GM19351 (cell line): ENCODE measurements at regions not wholly inside any gene's neighbourhood (a gene's known extent, or its start where the extent isn't known, plus 50 kb on each side); places are given as distances from the start of the nearest gene placed in this dataset.
"Not testable (repeated sequence)": the region's sequence is repeated elsewhere in the genome, so short reads cannot be mapped to it uniquely, and the experiment has no call there.

Source experiments
- ATAC-seq: cut with Tn5 transposase; IDR thresholded peaks from one replicate; pipeline ENCODE4 v1.9.1; 2021; ENCODE audit warnings: mild to moderate bottlenecking, moderate library complexity; ENCODE audit not compliant: unreplicated experiment

DNA sequence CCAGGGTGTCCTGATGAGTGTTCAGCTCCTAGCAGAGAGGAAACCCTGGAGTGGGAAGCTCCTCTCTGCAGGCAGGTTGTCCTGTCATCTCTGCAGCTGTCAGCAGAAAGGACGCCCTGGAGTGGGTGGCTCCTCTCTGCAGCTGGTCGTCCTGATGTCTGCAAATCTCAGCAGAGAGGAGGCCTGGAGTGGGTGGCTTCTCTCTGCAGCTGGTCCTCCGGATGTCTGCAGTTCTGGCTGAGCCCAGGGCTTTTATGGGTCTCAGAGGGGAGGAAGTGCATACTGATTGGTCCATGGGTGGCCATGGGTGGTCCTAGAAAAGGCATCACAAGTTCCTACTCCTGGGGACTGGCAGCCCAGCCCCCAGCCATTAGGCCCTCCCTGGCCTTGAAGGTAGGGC, 102.6 kb upstream of the BNIP2 start:
- no peak for ATAC-seq

DNA sequence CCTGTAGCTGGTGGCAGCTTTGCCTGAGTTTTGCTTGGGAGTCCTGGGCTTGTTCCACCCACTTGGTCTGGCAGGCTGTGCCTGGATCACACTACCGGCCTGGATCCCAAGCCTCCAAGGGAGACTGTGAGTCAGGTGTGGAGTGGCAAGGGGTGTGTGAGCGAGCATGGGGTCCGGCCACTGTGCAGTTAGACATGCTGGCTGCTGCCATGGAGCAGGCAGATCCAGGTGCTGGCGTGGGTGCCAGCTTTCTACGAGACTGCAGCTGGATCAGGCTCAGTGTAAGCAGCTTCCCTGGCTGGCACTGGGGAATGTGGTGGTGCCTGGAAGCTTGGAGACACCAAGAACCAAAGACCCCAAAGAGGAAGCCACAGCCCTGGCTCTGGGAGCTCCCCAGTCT, 102.0 kb upstream of the BNIP2 start:
- ATAC-seq = no peak

DNA sequence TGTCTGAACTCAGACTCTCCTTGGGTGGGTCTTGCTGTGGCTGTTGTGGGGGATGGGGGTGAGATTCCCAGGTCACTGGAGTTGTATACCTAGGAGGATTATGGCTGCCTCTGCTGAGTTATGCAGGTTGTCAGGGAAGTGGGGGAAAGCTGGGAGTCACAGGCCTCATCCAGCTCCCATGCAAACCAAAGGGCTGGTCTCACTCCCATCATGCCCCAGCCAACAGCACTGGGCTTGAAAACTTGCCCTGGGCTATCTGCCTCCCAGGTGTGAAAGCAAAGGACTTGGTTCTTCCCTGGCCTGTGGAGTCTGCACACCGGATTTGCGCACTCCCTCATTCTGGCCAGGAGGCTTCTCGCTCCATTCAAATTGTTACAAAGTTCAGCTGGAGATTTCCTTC, 97.3 kb upstream of the BNIP2 start:
- ATAC-seq = not testable (repeated sequence)

DNA sequence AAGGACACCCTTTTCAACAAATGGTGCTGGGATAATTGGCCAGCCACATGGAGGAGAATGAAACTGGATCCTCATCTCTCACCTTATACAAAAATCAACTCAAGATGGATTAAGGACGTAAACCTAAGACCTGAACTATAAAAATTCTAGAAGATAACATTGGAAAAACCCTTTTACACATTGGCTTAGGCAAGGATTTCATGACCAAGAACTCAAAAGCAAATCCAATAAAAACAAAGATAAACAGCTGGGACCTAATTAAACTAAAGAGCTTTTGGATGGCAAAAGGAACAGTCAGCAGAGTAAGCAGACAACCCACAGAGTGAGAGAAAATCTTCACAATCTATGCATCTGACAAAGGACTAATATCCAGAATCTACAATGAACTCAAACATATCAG, 96.9 kb upstream of the BNIP2 start:
- not testable (repeated sequence) for ATAC-seq

DNA sequence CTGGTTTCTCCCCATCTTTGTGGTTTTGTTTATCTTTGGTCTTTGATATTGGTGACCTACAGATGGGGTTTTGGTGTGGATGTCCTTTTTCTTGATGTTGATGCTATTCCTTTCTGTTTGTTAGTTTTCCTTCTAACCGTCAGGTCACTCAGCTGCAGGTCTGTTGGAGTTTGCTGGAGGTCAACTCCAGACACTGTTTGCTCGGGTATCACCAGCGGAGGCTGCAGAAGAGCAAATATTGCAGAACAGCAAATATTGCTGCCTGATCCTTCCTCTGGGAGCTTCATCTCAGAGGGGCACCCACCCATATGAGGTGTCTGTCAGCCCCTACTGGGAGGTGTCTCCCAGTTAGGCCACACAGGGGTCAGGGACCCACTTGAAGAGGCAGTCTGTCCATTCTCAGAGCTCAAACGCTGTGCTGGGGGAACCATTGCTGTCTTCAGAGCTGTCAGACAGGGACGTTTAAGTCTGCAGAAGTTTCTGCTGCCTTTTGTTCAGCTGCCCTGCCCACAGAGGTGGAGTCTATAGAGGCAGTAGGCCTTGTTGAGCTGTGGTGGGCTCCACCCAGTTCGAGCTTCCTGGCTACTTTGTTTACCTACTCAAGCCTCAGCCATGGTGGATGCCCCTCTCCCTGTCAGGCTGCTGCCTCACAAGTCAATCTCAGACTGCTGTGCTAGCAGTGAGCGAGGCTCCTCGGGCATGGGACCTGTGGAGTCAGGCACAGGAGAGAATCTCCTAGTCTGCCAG, 94.8 kb upstream of the BNIP2 start:
- ATAC-seq = not testable (repeated sequence)

DNA sequence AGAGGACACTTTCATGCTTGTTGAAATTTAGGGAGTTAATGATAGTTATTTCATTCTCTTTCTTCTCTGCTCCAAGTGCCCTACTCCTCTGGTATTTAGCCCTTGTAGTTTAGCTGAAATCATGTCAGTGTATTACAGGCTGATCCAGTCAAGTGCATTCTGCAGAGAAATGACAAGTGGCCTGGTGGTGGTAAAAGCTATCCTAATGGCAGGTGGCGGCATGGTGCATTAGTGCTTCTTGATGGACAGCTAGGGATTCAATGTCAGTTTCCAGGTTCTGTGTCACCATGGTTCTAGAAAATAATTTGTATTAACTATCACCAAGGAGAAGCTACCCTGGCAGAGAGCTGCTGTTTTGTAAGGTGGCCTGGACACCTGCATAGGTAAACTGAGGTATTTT, 90.0 kb upstream of the BNIP2 start:
- ATAC-seq = no peak

DNA sequence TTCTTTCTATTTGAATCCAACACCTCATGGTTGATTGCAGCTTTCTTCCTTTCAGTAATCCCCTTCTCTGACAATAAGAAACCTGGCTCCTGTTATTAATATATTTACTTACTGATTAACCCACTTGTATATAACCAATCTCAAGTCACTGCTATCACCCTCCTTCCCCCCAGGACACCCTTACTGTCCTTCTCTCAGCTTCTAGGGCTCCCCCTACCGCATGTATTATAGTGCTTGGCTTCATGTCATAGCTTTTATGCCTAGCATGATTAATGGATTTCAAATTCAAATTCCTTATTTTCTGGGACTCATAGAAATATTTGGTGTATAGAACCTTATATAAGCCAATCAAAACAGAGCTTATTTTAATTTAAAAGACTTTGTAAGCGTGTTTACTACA, 75.7 kb upstream of the BNIP2 start:
- ATAC-seq = no peak

DNA sequence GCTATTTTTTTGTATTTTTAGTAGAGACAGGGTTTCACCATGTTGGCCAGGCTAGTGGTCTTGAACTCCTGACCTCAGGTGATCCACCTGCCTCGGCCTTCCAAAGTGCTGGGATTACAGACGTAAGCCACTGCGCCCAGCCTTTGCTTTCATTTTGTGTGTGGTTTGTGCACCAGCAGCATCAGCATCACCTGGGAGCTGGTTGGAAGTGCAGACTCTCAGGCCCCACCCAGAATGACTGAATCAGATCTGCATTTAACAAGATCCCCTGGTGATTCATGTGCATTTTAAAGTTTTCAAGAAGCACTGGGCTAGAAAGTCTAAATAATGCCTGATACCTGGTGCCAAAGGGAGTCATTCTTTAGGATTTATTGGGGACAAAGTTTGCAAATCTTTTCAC, 73.4 kb upstream of the BNIP2 start:
- ATAC-seq = no peak

DNA sequence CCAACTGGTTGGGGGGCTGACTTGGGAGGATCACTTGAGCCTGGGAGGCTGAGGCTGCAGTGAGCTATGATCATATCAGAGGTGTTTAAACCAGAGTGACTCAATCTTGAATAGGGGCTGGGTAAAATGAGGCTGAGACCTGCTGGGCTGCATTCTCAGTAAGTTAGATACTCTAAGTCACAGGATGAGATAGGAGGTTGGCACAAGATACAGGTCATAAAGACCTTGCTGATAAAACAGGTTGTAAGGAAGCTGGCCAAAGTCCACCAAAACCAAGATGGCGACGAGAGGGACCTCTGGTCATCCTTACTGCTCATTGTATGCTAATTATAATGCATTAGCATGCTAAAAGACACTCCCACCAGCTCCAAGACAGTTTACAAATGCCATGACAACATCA, 71.1 kb upstream of the BNIP2 start:
- ATAC-seq = not testable (repeated sequence)

DNA sequence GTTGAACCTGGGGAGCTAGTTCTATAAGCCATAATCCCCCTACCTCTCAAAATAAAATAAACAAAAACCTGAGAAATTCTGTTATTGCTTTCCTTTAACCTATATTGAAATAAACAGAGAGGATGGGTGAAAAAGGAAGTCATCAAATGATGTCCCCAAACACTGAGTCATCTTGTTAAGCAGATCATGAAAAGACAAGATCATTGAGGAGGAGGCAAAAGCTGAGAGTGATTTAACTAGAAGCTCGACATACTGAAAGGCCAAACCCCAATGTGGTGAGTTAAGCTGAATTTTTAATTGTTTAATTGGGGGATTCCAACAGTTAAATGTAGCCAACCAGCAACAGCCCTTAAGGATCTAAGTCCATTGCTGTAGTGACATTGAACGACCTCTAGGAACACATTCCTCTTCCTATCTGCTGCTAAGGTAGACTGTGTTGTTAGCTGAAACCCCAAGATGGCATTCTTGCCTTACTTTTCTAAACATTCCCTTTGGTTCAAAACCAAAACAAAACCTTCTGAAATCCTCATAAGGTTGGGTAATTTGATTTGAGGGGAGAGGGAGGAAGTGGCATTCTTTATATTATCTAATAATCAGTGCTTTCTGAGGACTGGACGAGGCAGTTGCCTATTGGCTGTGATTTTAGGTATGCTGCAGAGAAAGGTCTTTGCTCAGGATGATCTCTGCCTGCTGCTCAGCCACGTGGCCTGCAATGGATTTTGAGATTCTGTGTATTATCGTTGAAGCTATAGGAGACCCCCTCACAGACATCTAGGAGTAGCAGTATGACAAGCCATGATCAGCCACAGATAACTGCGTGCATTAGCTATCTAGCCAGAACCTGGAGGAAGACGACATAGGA, 62.7 kb upstream of the BNIP2 start:
- ATAC-seq = no peak

DNA sequence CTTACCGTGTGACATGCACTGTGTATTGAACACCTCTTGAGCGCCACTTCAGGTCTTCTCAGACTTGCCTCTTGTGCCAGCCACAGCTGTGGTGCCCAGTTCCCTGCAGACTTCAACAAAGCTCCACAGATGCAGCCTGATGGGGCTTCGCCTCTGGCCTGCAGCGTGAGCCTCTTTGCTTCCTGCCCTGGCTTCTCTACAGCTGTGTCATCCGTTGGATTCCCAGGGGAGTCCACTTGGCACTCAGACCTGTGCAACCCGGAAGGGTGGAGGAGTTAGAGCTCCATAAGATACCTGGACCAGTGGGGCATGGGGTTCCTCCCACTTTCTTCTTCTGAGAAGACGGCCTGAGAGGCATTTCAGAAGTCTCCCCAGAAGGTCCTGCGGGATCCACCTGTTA, 57.7 kb upstream of the BNIP2 start:
- no peak for ATAC-seq

DNA sequence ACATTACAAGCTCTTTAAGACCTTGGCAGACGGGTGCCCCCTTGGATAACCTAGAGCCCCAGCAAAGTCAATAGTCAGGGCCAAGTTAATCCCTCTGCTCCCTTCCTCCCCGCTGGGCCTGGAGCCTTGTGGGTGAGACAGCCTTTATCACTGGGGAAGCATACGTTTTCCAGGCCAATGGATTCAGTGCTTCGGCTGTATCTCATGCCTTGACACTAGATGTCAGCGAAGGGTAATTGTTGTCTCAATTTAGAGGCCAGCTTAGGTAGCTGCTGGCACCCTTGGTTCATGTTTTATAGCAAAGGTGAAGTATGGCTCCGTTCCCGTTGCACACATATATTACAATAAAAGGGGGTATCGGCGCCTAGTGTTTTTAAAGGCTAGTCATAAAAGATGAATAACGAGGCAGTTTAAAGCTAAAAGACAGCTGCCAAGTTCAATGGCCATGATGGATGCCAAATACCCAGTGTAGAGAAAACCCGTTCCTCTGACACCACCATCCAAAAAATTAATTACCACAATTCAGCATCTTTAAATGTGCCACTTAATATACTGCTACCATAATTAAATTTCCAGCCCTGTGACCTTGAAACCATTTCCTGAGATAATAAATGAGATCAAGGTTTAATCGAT, 52.3 kb upstream of the BNIP2 start:
- ATAC-seq = no peak

DNA sequence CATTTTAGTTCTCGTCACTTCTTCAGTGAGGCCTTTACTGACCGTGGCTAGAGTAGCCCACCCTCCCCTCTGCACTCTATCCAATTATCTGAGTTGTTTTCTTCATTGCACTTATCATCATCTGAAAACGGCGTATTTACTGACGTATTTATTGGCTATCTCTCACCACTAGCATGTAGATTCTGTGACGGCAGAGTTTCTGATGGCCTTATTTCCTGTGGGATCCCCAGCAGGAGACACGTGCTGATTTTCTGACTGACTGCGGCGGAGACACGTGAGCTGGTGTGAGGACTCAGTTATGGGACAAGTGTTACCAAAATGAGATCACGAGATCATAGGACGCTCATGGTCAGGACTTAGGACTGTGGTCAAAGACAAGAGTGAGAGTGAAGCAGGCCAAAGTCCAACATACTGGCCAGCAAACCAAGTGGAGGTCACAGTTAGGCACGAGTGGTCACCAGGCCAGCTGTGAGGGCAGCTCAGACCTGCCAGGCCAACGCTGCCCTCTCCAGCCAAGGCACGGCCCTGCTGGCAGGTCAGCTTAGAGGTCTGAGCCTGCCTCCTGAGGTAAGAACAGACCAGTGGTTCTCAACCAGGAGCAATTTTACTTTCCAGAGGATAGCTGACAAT, 50.6 kb upstream of the BNIP2 start:
- no peak for ATAC-seq
